PFSK-1 (cell line): ENCODE measurements at regions not wholly inside any gene's neighbourhood (a gene's known extent, or its start where the extent isn't known, plus 50 kb on each side); places are given as distances from the start of the nearest gene placed in this dataset.

ENCODE experiments used
- SIN3A ChIP-seq: IDR thresholded peaks from 2 replicates; pipeline ENCODE4 v1.6.1; 2012; ENCODE audit warnings: mild to moderate bottlenecking, low read length, moderate library complexity, borderline replicate concordance; ENCODE audit not compliant: insufficient read depth
- TAF1 ChIP-seq: IDR thresholded peaks from 2 replicates; pipeline ENCODE4 v1.6.1; 2012; ENCODE audit warnings: low read length, control low read depth, borderline replicate concordance; ENCODE audit not compliant: insufficient read depth

DNA sequence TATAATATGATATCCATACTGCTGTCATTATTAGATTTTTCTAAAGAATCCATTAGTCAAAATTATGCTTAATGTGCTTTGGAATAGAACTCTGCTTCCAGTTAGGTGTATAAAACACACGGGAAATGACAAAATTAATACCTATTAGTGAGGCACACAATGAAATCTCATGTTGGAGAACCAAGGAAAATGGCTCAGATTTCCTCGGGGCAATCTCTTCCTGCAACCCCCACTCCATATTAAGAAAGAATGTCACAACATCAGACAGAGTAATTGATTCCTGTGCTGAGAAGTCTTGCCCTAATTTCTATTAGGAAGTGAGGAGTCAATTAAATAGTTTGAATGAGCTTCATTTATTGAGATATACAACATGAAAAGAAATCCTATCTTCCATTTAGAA is 299.8 kb upstream of the KITLG start:
- TF ChIP-seq TAF1 (no peak), SIN3A (no peak)
